ENCODE measurements at regions not wholly inside any gene's neighbourhood (a gene's known extent, or its start where the extent isn't known, plus 50 kb on each side); places are given as distances from the start of the nearest gene placed in this dataset.

GRCh38 chr18:10361660-10362059 lies 92.8 kb upstream of the APCDD1 start:
- no peak overlapping the region for H3K9ac ChIP-seq (ENCODE audit: low read depth, low read length)
- H3K27me3 ChIP-seq (ENCODE audit: control insufficient read depth, insufficient read depth, low read length): no peaks in the 10 kb centered on the region
- no peak overlapping the region for H3K4me2 ChIP-seq (ENCODE audit: low read length)
- H3K36me3 ChIP-seq (ENCODE audit: insufficient read depth, low read length): no peaks in the 10 kb centered on the region
- no peaks in the 10 kb centered on the region for H3K4me1 ChIP-seq (ENCODE audit: control insufficient read depth, insufficient read depth, low read length)
- H3K4me3 ChIP-seq (ENCODE audit: low read length): no peak overlapping the region
- peaks cover 4% of the 10 kb centered on the region for H3K9me3 ChIP-seq (replicated peaks; ENCODE audit: low read length)

- peaks cover 11% of the 10 kb centered on the region for H3K27me3 ChIP-seq (ENCODE audit: control insufficient read depth, insufficient read depth, low read length)
- H3K9me3 ChIP-seq (replicated peaks; ENCODE audit: low read length): peaks cover 4% of the 10 kb centered on the region
- no peak overlapping the region for H3K4me3 ChIP-seq (ENCODE audit: low read length)
- H3K36me3 ChIP-seq (ENCODE audit: insufficient read depth, low read length): no peaks in the 10 kb centered on the region
- no peak overlapping the region for H3K9ac ChIP-seq (ENCODE audit: low read depth, low read length)
- no peaks in the 10 kb centered on the region for H3K4me1 ChIP-seq (ENCODE audit: control insufficient read depth, insufficient read depth, low read length)
- H3K4me2 ChIP-seq (ENCODE audit: low read length): no peak overlapping the region
Observed at GRCh38 chr18:10365021-10365500, 89.4 kb upstream of the APCDD1 start.

GRCh38 chr18:10365901-10366300 lies 88.5 kb upstream of the APCDD1 start:
- H3K27me3 ChIP-seq (ENCODE audit: control insufficient read depth, insufficient read depth, low read length): peaks cover 11% of the 10 kb centered on the region
- H3K4me1 ChIP-seq (ENCODE audit: control insufficient read depth, insufficient read depth, low read length): no peaks in the 10 kb centered on the region
- H3K9ac ChIP-seq (ENCODE audit: low read depth, low read length): no peak overlapping the region
- no peak overlapping the region for H3K4me2 ChIP-seq (ENCODE audit: low read length)
- H3K36me3 ChIP-seq (ENCODE audit: insufficient read depth, low read length): no peaks in the 10 kb centered on the region
- H3K9me3 ChIP-seq (replicated peaks; ENCODE audit: low read length): peaks cover 4% of the 10 kb centered on the region
- H3K4me3 ChIP-seq (ENCODE audit: low read length): no peak overlapping the region

- Histone ChIP-seq H3K9ac (ENCODE audit: low read depth, low read length) (no peak overlapping the region), H3K4me2 (ENCODE audit: low read length) (no peak overlapping the region), H3K36me3 (ENCODE audit: insufficient read depth, low read length) (no peaks in the 10 kb centered on the region), H3K27me3 (ENCODE audit: control insufficient read depth, insufficient read depth, low read length) (peaks cover 11% of the 10 kb centered on the region), H3K4me1 (ENCODE audit: control insufficient read depth, insufficient read depth, low read length) (no peaks in the 10 kb centered on the region), H3K4me3 (ENCODE audit: low read length) (no peak overlapping the region), H3K9me3 (replicated peaks; ENCODE audit: low read length) (peaks cover 4% of the 10 kb centered on the region)
Observed at GRCh38 chr18:10367836-10368235, 86.6 kb upstream of the APCDD1 start.

GRCh38 chr18:10368456-10369453 lies 85.7 kb upstream of the APCDD1 start:
- Histone ChIP-seq H3K4me3 (ENCODE audit: low read length) (no peak overlapping the region), H3K9me3 (replicated peaks; ENCODE audit: low read length) (peaks cover 4% of the 10 kb centered on the region), H3K4me1 (ENCODE audit: control insufficient read depth, insufficient read depth, low read length) (no peaks in the 10 kb centered on the region), H3K27me3 (ENCODE audit: control insufficient read depth, insufficient read depth, low read length) (peaks cover 11% of the 10 kb centered on the region), H3K4me2 (ENCODE audit: low read length) (no peak overlapping the region), H3K9ac (ENCODE audit: low read depth, low read length) (no peak overlapping the region), H3K36me3 (ENCODE audit: insufficient read depth, low read length) (no peaks in the 10 kb centered on the region)

- Histone ChIP-seq H3K4me1 (ENCODE audit: control insufficient read depth, insufficient read depth, low read length) (no peaks in the 10 kb centered on the region), H3K9ac (ENCODE audit: low read depth, low read length) (no peak overlapping the region), H3K36me3 (ENCODE audit: insufficient read depth, low read length) (no peaks in the 10 kb centered on the region), H3K9me3 (replicated peaks; ENCODE audit: low read length) (no peaks in the 10 kb centered on the region), H3K27me3 (ENCODE audit: control insufficient read depth, insufficient read depth, low read length) (peaks cover 11% of the 10 kb centered on the region), H3K4me3 (ENCODE audit: low read length) (no peak overlapping the region), H3K4me2 (ENCODE audit: low read length) (no peak overlapping the region)
Observed at GRCh38 chr18:10370716-10371115, 83.7 kb upstream of the APCDD1 start.

GRCh38 chr18:10371165-10371564 lies 83.3 kb upstream of the APCDD1 start:
- no peak overlapping the region for H3K4me3 ChIP-seq (ENCODE audit: low read length)
- no peaks in the 10 kb centered on the region for H3K36me3 ChIP-seq (ENCODE audit: insufficient read depth, low read length)
- H3K27me3 ChIP-seq (ENCODE audit: control insufficient read depth, insufficient read depth, low read length): peaks cover 11% of the 10 kb centered on the region
- H3K9me3 ChIP-seq (replicated peaks; ENCODE audit: low read length): no peaks in the 10 kb centered on the region
- H3K9ac ChIP-seq (ENCODE audit: low read depth, low read length): no peak overlapping the region
- no peaks in the 10 kb centered on the region for H3K4me1 ChIP-seq (ENCODE audit: control insufficient read depth, insufficient read depth, low read length)
- H3K4me2 ChIP-seq (ENCODE audit: low read length): no peak overlapping the region

GRCh38 chr18:10374195-10374594 lies 80.2 kb upstream of the APCDD1 start:
- Histone ChIP-seq H3K36me3 (ENCODE audit: insufficient read depth, low read length) (no peaks in the 10 kb centered on the region), H3K4me3 (ENCODE audit: low read length) (no peak overlapping the region), H3K4me1 (ENCODE audit: control insufficient read depth, insufficient read depth, low read length) (peaks cover 25% of the 10 kb centered on the region), H3K9me3 (replicated peaks; ENCODE audit: low read length) (no peaks in the 10 kb centered on the region), H3K9ac (ENCODE audit: low read depth, low read length) (no peak overlapping the region), H3K27me3 (ENCODE audit: control insufficient read depth, insufficient read depth, low read length) (no peaks in the 10 kb centered on the region), H3K4me2 (ENCODE audit: low read length) (no peak overlapping the region)

GRCh38 chr18:10374636-10375293 lies 79.7 kb upstream of the APCDD1 start:
- Histone ChIP-seq H3K4me3 (ENCODE audit: low read length) (no peak overlapping the region), H3K4me2 (ENCODE audit: low read length) (no peak overlapping the region), H3K36me3 (ENCODE audit: insufficient read depth, low read length) (no peaks in the 10 kb centered on the region), H3K9ac (ENCODE audit: low read depth, low read length) (no peak overlapping the region), H3K27me3 (ENCODE audit: control insufficient read depth, insufficient read depth, low read length) (no peaks in the 10 kb centered on the region), H3K4me1 (ENCODE audit: control insufficient read depth, insufficient read depth, low read length) (peaks cover 31% of the 10 kb centered on the region), H3K9me3 (replicated peaks; ENCODE audit: low read length) (no peaks in the 10 kb centered on the region)

GRCh38 chr18:10376731-10377130 lies 77.7 kb upstream of the APCDD1 start:
- no peaks in the 10 kb centered on the region for H3K27me3 ChIP-seq (ENCODE audit: control insufficient read depth, insufficient read depth, low read length)
- H3K4me2 ChIP-seq (ENCODE audit: low read length): no peak overlapping the region
- no peak overlapping the region for H3K4me3 ChIP-seq (ENCODE audit: low read length)
- H3K9ac ChIP-seq (ENCODE audit: low read depth, low read length): no peak overlapping the region
- no peaks in the 10 kb centered on the region for H3K9me3 ChIP-seq (replicated peaks; ENCODE audit: low read length)
- H3K4me1 ChIP-seq (ENCODE audit: control insufficient read depth, insufficient read depth, low read length): peaks cover 33% of the 10 kb centered on the region
- H3K36me3 ChIP-seq (ENCODE audit: insufficient read depth, low read length): no peaks in the 10 kb centered on the region

- Histone ChIP-seq H3K4me2 (ENCODE audit: low read length) (peak overlapping the region; percentile 34), H3K9me3 (replicated peaks; ENCODE audit: low read length) (no peaks in the 10 kb centered on the region), H3K9ac (ENCODE audit: low read depth, low read length) (peak overlapping the region; percentile 49), H3K36me3 (ENCODE audit: insufficient read depth, low read length) (no peaks in the 10 kb centered on the region), H3K4me1 (ENCODE audit: control insufficient read depth, insufficient read depth, low read length) (peaks cover 33% of the 10 kb centered on the region), H3K4me3 (ENCODE audit: low read length) (peak overlapping the region; percentile 30), H3K27me3 (ENCODE audit: control insufficient read depth, insufficient read depth, low read length) (no peaks in the 10 kb centered on the region)
Observed at GRCh38 chr18:10377956-10378355, 76.5 kb upstream of the APCDD1 start.
